AG04449 (cell line): ENCODE measurements at regions not wholly inside any gene's neighbourhood (a gene's known extent, or its start where the extent isn't known, plus 50 kb on each side); places are given as distances from the start of the nearest gene placed in this dataset.

Experiments
- CTCF ChIA-PET: fragments of 350-600 bp; formaldehyde crosslinking; extraction: SDS; loops from one replicate; lab custom pipeline; 2021; ENCODE audit warnings: antibody characterized with exemption; lab: Yijun Ruan, JAX
- POLR2A ChIA-PET: fragments of 400-600, 350-600 bp; formaldehyde crosslinking; extraction: SDS; loops from one replicate; lab custom pipeline; 2020; ENCODE audit warnings: antibody characterized with exemption, inconsistent platforms; lab: Yijun Ruan, JAX
- DNase-seq: peaks from one replicate; pipeline ENCODE4 v3.0.0-alpha.2; 2010; ENCODE audit warnings: low read depth, low spot score
- H3K4me3 ChIP-seq: 2 replicates; pipeline ENCODE4 v1.5.1; 2011; ENCODE audit warnings: low read depth, mild to moderate bottlenecking, control low read depth, low read length
- TF ChIP-seq, protein P1 (sequence below): IDR thresholded peaks from one replicate; pipeline ENCODE4 v1.5.1; 2011; ENCODE audit warnings: mild to moderate bottlenecking, moderate library complexity, low read length, control low read depth, inconsistent platforms; ENCODE audit not compliant: insufficient read depth; ENCODE audit errors: missing control alignments

GRCh38 chr5:85716344-85717202 lies 901.2 kb upstream of the COX7C start:
- DNase-seq, result no peak
- ChIA-PET CTCF (no interaction called here), POLR2A (no interaction called here)
- TF ChIP-seq, protein P1, sequence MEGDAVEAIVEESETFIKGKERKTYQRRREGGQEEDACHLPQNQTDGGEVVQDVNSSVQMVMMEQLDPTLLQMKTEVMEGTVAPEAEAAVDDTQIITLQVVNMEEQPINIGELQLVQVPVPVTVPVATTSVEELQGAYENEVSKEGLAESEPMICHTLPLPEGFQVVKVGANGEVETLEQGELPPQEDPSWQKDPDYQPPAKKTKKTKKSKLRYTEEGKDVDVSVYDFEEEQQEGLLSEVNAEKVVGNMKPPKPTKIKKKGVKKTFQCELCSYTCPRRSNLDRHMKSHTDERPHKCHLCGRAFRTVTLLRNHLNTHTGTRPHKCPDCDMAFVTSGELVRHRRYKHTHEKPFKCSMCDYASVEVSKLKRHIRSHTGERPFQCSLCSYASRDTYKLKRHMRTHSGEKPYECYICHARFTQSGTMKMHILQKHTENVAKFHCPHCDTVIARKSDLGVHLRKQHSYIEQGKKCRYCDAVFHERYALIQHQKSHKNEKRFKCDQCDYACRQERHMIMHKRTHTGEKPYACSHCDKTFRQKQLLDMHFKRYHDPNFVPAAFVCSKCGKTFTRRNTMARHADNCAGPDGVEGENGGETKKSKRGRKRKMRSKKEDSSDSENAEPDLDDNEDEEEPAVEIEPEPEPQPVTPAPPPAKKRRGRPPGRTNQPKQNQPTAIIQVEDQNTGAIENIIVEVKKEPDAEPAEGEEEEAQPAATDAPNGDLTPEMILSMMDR, result no peak
- H3K4me3 ChIP-seq, result no peak overlapping the region

- TF ChIP-seq, protein P1, result no peak
- no peak for DNase-seq
- POLR2A ChIA-PET, result no interaction called here
- CTCF ChIA-PET, result no interaction called here
- no peak overlapping the region for H3K4me3 ChIP-seq
Measured at GRCh38 chr5:85717203-85717563, 900.6 kb upstream of the COX7C start.

- H3K4me3 ChIP-seq, result no peak overlapping the region
- TF ChIP-seq, protein P1, result no peak
- POLR2A ChIA-PET, result no interaction called here
- DNase-seq, result no peak
- CTCF ChIA-PET, result no interaction called here
Measured at GRCh38 chr5:85732185-85732584, 885.6 kb upstream of the COX7C start.

DNA sequence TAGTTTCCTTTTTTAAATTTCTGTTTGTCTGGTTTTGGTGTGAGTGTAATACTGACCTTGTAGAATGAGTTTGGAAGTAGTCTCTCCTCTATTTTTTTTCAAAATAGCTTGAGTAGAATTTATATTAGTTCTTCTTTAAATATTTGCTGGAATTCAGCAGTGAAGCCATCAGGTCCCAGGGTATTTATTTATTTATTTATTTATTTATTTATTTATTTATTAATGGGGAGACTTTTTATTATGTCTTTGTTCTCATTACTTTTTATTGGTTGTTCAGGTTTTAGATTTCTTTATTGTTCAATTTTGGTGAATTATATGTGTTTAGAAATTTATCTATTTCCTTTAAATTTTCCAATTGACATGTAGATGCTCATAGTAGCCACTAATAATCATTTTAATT lies 875.8 kb upstream of the COX7C start:
- ChIA-PET POLR2A (no interaction called here), CTCF (no interaction called here)
- TF ChIP-seq, protein P1, result no peak
- DNase-seq, result no peak
- no peak overlapping the region for H3K4me3 ChIP-seq

DNA sequence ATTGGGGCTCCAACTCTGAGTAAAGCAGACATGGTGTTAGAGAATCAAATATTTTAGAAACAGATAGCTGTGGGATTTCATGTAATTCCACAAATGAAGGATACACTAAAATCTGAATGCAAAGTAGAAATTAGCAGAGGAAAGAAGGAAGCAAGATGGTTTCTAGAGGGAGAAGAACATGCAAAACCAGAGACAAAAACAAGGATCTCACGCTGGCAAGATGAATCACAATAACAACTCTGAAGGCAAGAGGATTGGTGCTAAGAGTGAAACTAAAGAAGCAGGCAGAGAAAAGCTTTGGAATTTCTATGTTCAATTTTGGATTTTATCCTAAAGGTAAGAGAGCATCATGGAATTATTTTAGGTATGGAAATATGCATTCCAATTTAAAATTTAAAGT lies 857.2 kb upstream of the COX7C start:
- TF ChIP-seq, protein P1, result no peak
- POLR2A ChIA-PET, result no interaction called here
- no peak for DNase-seq
- no peak overlapping the region for H3K4me3 ChIP-seq
- CTCF ChIA-PET, result no interaction called here

GRCh38 chr5:85769347-85769746 lies 848.4 kb upstream of the COX7C start:
- H3K4me3 ChIP-seq, result no peak overlapping the region
- ChIA-PET CTCF (no interaction called here), POLR2A (no interaction called here)
- DNase-seq, result no peak
- TF ChIP-seq, protein P1, result no peak
